Parathyroid adenoma (tissue), 2 donors: ENCODE measurements at regions not wholly inside any gene's neighbourhood (a gene's known extent, or its start where the extent isn't known, plus 50 kb on each side); places are given as distances from the start of the nearest gene placed in this dataset.

Source experiments
- H2AFZ ChIP-seq: fragments of 300-600 bp; sonication (generic); one replicate; pipeline ENCODE4 v1.7.0; 2017; ENCODE audit warnings: antibody characterized with exemption, mild to moderate bottlenecking
- H3K27ac ChIP-seq: fragments of 300-600 bp; sonication (generic); one replicate; pipeline ENCODE4 v1.7.0; 2017
- H3K27me3 ChIP-seq: fragments of 300-600 bp; sonication (generic); one replicate; pipeline ENCODE4 v1.7.0; 2017; ENCODE audit warnings: low read length; ENCODE audit not compliant: control insufficient read depth, insufficient read depth
- H3K36me3 ChIP-seq: fragments of 300-600 bp; sonication (generic); one replicate; pipeline ENCODE4 v1.7.0; 2017; ENCODE audit warnings: low read length; ENCODE audit not compliant: control insufficient read depth, insufficient read depth
- H3K4me1 ChIP-seq: fragments of 300-600 bp; sonication (generic); one replicate; pipeline ENCODE4 v1.7.0; 2017; ENCODE audit warnings: control low read depth
- H3K4me2 ChIP-seq: fragments of 300-600 bp; sonication (generic); one replicate; pipeline ENCODE4 v1.7.0; 2017; ENCODE audit warnings: low read length
- H3K4me3 ChIP-seq: fragments of 300-600 bp; sonication (generic); one replicate; pipeline ENCODE4 v1.7.0; 2017; ENCODE audit warnings: low read depth, low read length
- H3K79me2 ChIP-seq: fragments of 300-600 bp; sonication (generic); one replicate; pipeline ENCODE4 v1.7.0; 2017; ENCODE audit warnings: control low read depth
- H3K9ac ChIP-seq: fragments of 300-600 bp; sonication (generic); one replicate; pipeline ENCODE4 v1.7.0; 2017; ENCODE audit warnings: mild to moderate bottlenecking
- H3K9me3 ChIP-seq: fragments of 300-600 bp; sonication (generic); one replicate; pipeline ENCODE4 v1.7.0; 2017; ENCODE audit warnings: low read length; ENCODE audit not compliant: control insufficient read depth
- TF ChIP-seq, protein P1 (sequence below): fragments of 300-600 bp; sonication (generic); IDR thresholded peaks from one replicate; pipeline ENCODE4 v1.7.0; 2017; ENCODE audit warnings: antibody characterized with exemption, mild to moderate bottlenecking
- donor health status: primary hyperparathyroidism.

DNA sequence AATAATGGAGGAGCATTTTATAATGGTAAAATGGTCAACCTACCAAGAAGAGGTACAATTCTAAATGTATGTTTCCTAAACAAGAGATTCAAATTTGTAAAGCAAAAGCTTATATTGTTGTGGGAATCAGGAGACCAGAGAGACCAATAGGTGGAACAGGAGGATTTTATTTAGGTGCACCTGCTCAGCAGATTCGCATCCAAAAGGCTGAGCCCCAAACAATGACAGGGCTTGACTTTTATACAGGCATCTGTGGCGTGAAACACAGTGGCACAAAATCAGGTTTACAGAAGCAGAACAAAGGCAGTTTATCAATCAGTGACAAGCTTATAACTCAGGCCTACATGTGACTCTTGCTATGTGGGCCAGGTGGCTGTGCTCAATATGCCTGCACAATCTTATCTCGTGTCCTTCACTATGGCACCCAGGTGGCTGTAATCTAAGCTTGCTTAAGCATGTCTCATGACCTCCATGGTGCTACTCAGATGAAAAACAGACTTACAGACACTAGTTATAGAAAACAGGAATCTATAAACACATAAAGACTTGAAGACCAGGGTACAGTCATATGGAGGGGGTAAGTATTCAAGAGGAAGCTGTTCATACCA, 780.2 kb upstream of the CA10 start:
- Histone ChIP-seq H3K9ac (no peak overlapping the region), H3K79me2 (no peaks in the 10 kb centered on the region), H3K4me2 (no peak overlapping the region), H3K4me1 (no peaks in the 10 kb centered on the region), H3K27ac (no peak overlapping the region), H3K27me3 (no peaks in the 10 kb centered on the region), H3K9me3 (no peaks in the 10 kb centered on the region), H3K4me3 (no peak overlapping the region), H2AFZ (no peak overlapping the region), H3K36me3 (no peaks in the 10 kb centered on the region)
- TF ChIP-seq, protein P1, sequence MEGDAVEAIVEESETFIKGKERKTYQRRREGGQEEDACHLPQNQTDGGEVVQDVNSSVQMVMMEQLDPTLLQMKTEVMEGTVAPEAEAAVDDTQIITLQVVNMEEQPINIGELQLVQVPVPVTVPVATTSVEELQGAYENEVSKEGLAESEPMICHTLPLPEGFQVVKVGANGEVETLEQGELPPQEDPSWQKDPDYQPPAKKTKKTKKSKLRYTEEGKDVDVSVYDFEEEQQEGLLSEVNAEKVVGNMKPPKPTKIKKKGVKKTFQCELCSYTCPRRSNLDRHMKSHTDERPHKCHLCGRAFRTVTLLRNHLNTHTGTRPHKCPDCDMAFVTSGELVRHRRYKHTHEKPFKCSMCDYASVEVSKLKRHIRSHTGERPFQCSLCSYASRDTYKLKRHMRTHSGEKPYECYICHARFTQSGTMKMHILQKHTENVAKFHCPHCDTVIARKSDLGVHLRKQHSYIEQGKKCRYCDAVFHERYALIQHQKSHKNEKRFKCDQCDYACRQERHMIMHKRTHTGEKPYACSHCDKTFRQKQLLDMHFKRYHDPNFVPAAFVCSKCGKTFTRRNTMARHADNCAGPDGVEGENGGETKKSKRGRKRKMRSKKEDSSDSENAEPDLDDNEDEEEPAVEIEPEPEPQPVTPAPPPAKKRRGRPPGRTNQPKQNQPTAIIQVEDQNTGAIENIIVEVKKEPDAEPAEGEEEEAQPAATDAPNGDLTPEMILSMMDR, result no peak

GRCh38 chr17:52930581-52930980, 772.1 kb upstream of the CA10 start:
- H3K9ac ChIP-seq, result no peak overlapping the region
- H3K36me3 ChIP-seq, result no peaks in the 10 kb centered on the region
- H3K4me1 ChIP-seq, result no peaks in the 10 kb centered on the region
- no peaks in the 10 kb centered on the region for H3K27me3 ChIP-seq
- H3K27ac ChIP-seq, result no peak overlapping the region
- H3K9me3 ChIP-seq, result no peaks in the 10 kb centered on the region
- TF ChIP-seq, protein P1, result no peak
- H3K79me2 ChIP-seq, result no peaks in the 10 kb centered on the region
- H3K4me3 ChIP-seq, result no peak overlapping the region
- H2AFZ ChIP-seq, result no peak overlapping the region
- no peak overlapping the region for H3K4me2 ChIP-seq

DNA sequence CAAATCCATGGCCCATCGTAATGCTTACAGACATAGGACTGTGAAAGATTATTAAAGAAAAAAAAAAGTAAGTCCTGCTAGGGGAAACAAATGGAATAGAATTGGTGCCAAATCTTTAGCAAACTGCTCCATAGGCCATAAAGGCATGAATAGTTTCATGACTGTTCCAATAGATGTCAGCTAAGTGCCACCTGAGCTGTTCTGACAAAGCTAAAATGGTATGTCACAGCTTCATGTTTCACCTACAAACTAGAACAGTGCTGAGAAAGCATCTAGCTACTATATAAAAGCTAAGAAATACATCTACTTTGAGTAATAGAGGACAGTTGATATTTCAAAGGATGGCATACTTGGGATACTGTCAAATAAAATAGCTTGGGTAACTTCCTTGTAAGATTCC, 771.6 kb upstream of the CA10 start:
- Histone ChIP-seq H3K27me3 (no peaks in the 10 kb centered on the region), H3K4me1 (no peaks in the 10 kb centered on the region), H3K9ac (no peak overlapping the region), H2AFZ (no peak overlapping the region), H3K79me2 (no peaks in the 10 kb centered on the region), H3K36me3 (no peaks in the 10 kb centered on the region), H3K9me3 (no peaks in the 10 kb centered on the region), H3K4me3 (no peak overlapping the region), H3K4me2 (no peak overlapping the region), H3K27ac (no peak overlapping the region)
- TF ChIP-seq, protein P1, result no peak

DNA sequence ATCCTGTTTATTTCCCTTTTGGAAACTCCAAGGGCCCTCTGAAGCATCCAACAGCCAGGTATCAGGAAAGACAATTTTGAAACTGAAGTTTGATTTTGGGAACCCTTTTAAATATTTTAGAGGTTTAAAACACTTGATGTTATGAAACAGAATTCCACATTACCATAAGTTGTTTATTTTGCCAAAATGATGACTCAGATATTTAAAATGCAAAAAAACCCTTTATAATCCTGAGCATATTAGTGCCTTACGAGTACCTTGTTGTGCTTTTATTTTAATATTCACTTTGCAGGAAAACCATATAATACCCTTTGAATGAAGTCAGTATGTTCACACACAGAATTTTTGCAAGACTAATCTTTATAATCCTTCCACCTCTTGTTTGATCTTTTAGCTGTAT, 765.1 kb upstream of the CA10 start:
- no peaks in the 10 kb centered on the region for H3K36me3 ChIP-seq
- no peaks in the 10 kb centered on the region for H3K9me3 ChIP-seq

GRCh38 chr17:52899235-52899634, 740.7 kb upstream of the CA10 start:
- Histone ChIP-seq H3K4me1 (no peaks in the 10 kb centered on the region), H3K36me3 (no peaks in the 10 kb centered on the region), H3K4me2 (no peak overlapping the region), H3K27me3 (no peaks in the 10 kb centered on the region), H3K9me3 (no peaks in the 10 kb centered on the region), H3K79me2 (no peaks in the 10 kb centered on the region), H3K9ac (no peak overlapping the region), H2AFZ (no peak overlapping the region), H3K27ac (no peak overlapping the region), H3K4me3 (no peak overlapping the region)
- TF ChIP-seq, protein P1, result no peak

More for the DNA sequence above, 765.1 kb upstream of the CA10 start:
- no peak overlapping the region for H3K9ac ChIP-seq
- H3K4me1 ChIP-seq, result no peaks in the 10 kb centered on the region
- H3K27ac ChIP-seq, result no peak overlapping the region
- H3K27me3 ChIP-seq, result no peaks in the 10 kb centered on the region
- no peak overlapping the region for H2AFZ ChIP-seq
- no peak overlapping the region for H3K4me2 ChIP-seq
- no peaks in the 10 kb centered on the region for H3K79me2 ChIP-seq
- TF ChIP-seq, protein P1, result no peak
- no peak overlapping the region for H3K4me3 ChIP-seq
